ENCODE measurements at regions not wholly inside any gene's neighbourhood (a gene's known extent, or its start where the extent isn't known, plus 50 kb on each side); places are given as distances from the start of the nearest gene placed in this dataset.

DNA sequence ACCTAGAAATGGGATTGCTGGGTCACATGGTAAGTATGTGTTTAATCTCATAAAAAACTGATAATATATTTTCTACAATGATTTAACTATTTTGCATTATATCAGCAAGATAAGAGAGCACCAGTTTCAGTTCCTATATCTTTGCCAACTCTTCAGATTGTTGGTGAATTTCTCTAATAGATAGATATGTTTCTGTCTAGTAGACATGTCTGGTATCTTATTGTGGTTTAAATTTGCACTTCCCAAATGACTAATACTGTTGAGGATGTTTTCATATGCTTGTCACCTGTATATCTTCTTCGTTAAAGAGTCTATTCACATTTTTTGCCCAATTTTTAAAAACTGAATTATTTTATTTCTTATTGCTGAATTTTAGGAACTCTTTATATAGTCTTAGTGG is 113.8 kb upstream of the UXS1 start:
- H3K9me3 ChIP-seq: no peaks in the 10 kb centered on the region

GRCh38 chr2:106306387-106306786 is 112.3 kb upstream of the UXS1 start:
- intact Hi-C loops (cut with DNase I): no loop called here
- TF ChIP-seq CTCF (IDR thresholded peaks at IDR 0.05) (no peak), POLR2A (IDR thresholded peaks at IDR 0.05) (no peak)
- no peak for ATAC-seq
- Histone ChIP-seq H3K27me3 (no peaks in the 10 kb centered on the region), H3K4me1 (peaks cover 0 to 6% (median 0%) of the 10 kb centered on the region in 4 donors), H3K36me3 (no peaks in the 10 kb centered on the region), H3K9me3 (no peaks in the 10 kb centered on the region), H3K4me3 (no peak overlapping the region), H3K27ac (no peak overlapping the region)
- no peak for DNase-seq
- WGBS (ENCODE audit: insufficient coverage, low coverage, low lambda C conversion rate, missing lambda C conversion rate): 67% methylated on average over 3 of the region's 3 CpGs

More for the DNA sequence above, 113.8 kb upstream of the UXS1 start:
- intact Hi-C loops (cut with DNase I): no loop called here
- H3K27ac ChIP-seq: no peak overlapping the region
- peaks cover 0 to 6% (median 0%) of the 10 kb centered on the region in 4 donors for H3K4me1 ChIP-seq
- 63% methylated on average over 1 of the region's 1 CpG for WGBS (ENCODE audit: insufficient coverage, low coverage, low lambda C conversion rate, missing lambda C conversion rate)
- ATAC-seq (no peak), DNase-seq (no peak)
- no peaks in the 10 kb centered on the region for H3K27me3 ChIP-seq
- H3K36me3 ChIP-seq: no peaks in the 10 kb centered on the region
- TF ChIP-seq CTCF (IDR thresholded peaks at IDR 0.05): no peak
- no peak for TF ChIP-seq POLR2A (IDR thresholded peaks at IDR 0.05)
- no peak overlapping the region for H3K4me3 ChIP-seq

GRCh38 chr2:106304612-106305184 is 110.6 kb upstream of the UXS1 start:
- Histone ChIP-seq H3K4me1 (peaks cover 0 to 6% (median 0%) of the 10 kb centered on the region in 4 donors), H3K27me3 (no peaks in the 10 kb centered on the region), H3K9me3 (no peaks in the 10 kb centered on the region), H3K4me3 (no peak overlapping the region), H3K36me3 (no peaks in the 10 kb centered on the region), H3K27ac (peak overlapping the region in 2 of 3 donors; percentile 7 to 41)
- intact Hi-C loops (cut with DNase I): no loop called here
- ATAC-seq (peak; percentile 99 to 100 (median 100)), DNase-seq (peak in 1 of 3 donors; percentile 66)
- TF ChIP-seq CTCF (IDR thresholded peaks at IDR 0.05) (no peak), POLR2A (IDR thresholded peaks at IDR 0.05) (no peak)
- WGBS (ENCODE audit: insufficient coverage, low coverage, low lambda C conversion rate, missing lambda C conversion rate): 39% methylated on average over 2 of the region's 5 CpGs

- no peak for ATAC-seq
- WGBS (ENCODE audit: insufficient coverage, low coverage, low lambda C conversion rate, missing lambda C conversion rate): 62% methylated on average over 2 of the region's 2 CpGs
- H3K9me3 ChIP-seq: no peaks in the 10 kb centered on the region
- TF ChIP-seq CTCF (IDR thresholded peaks at IDR 0.05): no peak
- no peak for TF ChIP-seq POLR2A (IDR thresholded peaks at IDR 0.05)
- DNase-seq: no peak
- no peaks in the 10 kb centered on the region for H3K27me3 ChIP-seq
- peaks cover 0 to 5% (median 0%) of the 10 kb centered on the region in 4 donors for H3K4me1 ChIP-seq
- intact Hi-C loops (cut with DNase I): no loop called here
- H3K4me3 ChIP-seq: no peak overlapping the region
- H3K36me3 ChIP-seq: no peaks in the 10 kb centered on the region
- no peak overlapping the region for H3K27ac ChIP-seq
Observed at GRCh38 chr2:106299696-106300095, 105.6 kb upstream of the UXS1 start.
